ENCODE measurements at regions not wholly inside any gene's neighbourhood (a gene's known extent, or its start where the extent isn't known, plus 50 kb on each side); places are given as distances from the start of the nearest gene placed in this dataset.

DNA sequence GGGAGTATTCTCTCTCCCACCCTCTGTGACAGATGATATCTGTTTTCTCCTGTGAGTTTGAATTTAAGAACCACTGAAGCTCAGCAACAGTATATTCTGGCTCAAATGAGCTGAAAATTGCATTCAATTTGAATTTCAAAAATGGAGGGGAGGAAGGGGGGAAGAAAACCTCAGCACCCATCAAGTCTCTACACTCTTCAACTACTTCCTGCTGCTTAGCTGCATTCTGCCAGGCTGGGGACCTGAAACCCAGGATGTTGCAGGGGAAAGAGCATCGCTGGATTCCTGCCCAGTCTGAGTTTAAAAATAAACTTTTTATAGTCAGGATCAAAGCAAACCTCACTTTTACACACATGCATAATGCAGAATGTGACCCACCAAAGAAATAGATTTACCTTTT lies 214.3 kb upstream of the ESRRG start:
- H3K4me1 ChIP-seq = no peaks in the 10 kb centered on the region
- no peaks in the 10 kb centered on the region for H3K36me3 ChIP-seq
- no peak for DNase-seq
- WGBS, 2 donors = 52 to 57% methylated on average over 1 of the region's 1 CpG
- no peak for TF ChIP-seq CTCF (IDR thresholded peaks at IDR 0.05)
- no peak for ATAC-seq
- no peaks in the 10 kb centered on the region for H3K9me3 ChIP-seq
- H3K27me3 ChIP-seq = no peaks in the 10 kb centered on the region
- H3K4me3 ChIP-seq = no peak overlapping the region
- intact Hi-C loops (cut with DNase I) = no loop called here
- H3K27ac ChIP-seq = no peak overlapping the region
- no peak for FAIRE-seq

- intact Hi-C loops (cut with DNase I) = no loop called here
- no peaks in the 10 kb centered on the region for H3K27me3 ChIP-seq
- H3K36me3 ChIP-seq = no peaks in the 10 kb centered on the region
- no peak overlapping the region for H3K4me3 ChIP-seq
- WGBS, 2 donors = 59 to 61% methylated on average over 1 of the region's 1 CpG
- no peak for ATAC-seq
- no peak for DNase-seq
- H3K9me3 ChIP-seq = no peaks in the 10 kb centered on the region
- no peak for TF ChIP-seq CTCF (IDR thresholded peaks at IDR 0.05)
- no peak for FAIRE-seq
- H3K27ac ChIP-seq = no peak overlapping the region
- H3K4me1 ChIP-seq = no peaks in the 10 kb centered on the region
Measured at GRCh38 chr1:216936779-216937178, 213.6 kb upstream of the ESRRG start.

GRCh38 chr1:216935901-216936300 lies 212.7 kb upstream of the ESRRG start:
- Histone ChIP-seq H3K36me3 (no peaks in the 10 kb centered on the region), H3K4me1 (no peaks in the 10 kb centered on the region), H3K9me3 (no peaks in the 10 kb centered on the region), H3K27me3 (no peaks in the 10 kb centered on the region), H3K27ac (no peak overlapping the region), H3K4me3 (no peak overlapping the region)
- no peak for FAIRE-seq
- WGBS, 2 donors = 64 to 68% methylated on average over 3 of the region's 3 CpGs
- intact Hi-C loops (cut with DNase I) = no loop called here
- no peak for TF ChIP-seq CTCF (IDR thresholded peaks at IDR 0.05)
- DNase-seq = no peak
- ATAC-seq = no peak

- no peak overlapping the region for H3K27ac ChIP-seq
- ATAC-seq (no peak), FAIRE-seq (no peak), DNase-seq (no peak)
- H3K4me3 ChIP-seq = no peak overlapping the region
- H3K9me3 ChIP-seq = no peaks in the 10 kb centered on the region
- WGBS, 2 donors = 92 to 96% methylated on average over 3 of the region's 3 CpGs
- no peak for TF ChIP-seq CTCF (IDR thresholded peaks at IDR 0.05)
- no peaks in the 10 kb centered on the region for H3K36me3 ChIP-seq
- H3K27me3 ChIP-seq = no peaks in the 10 kb centered on the region
- no peaks in the 10 kb centered on the region for H3K4me1 ChIP-seq
- intact Hi-C loops (cut with DNase I) = no loop called here
Measured at GRCh38 chr1:216932424-216932823, 209.2 kb upstream of the ESRRG start.

- no peak overlapping the region for H3K27ac ChIP-seq
- FAIRE-seq = no peak
- H3K4me1 ChIP-seq = no peaks in the 10 kb centered on the region
- H3K9me3 ChIP-seq = no peaks in the 10 kb centered on the region
- intact Hi-C loops (cut with DNase I) = no loop called here
- H3K36me3 ChIP-seq = no peaks in the 10 kb centered on the region
- 71 to 81% methylated on average over 2 of the region's 2 CpGs for WGBS, 2 donors
- no peak overlapping the region for H3K4me3 ChIP-seq
- DNase-seq = no peak
- no peaks in the 10 kb centered on the region for H3K27me3 ChIP-seq
- peak in 1 of 4 donors; percentile 25 for ATAC-seq
- no peak for TF ChIP-seq CTCF (IDR thresholded peaks at IDR 0.05)
Measured at GRCh38 chr1:216929870-216930582, 206.8 kb upstream of the ESRRG start.

Measured in pancreas (tissue), 10 donors.